Transverse colon (tissue), 3 donors: ENCODE measurements at regions not wholly inside any gene's neighbourhood (a gene's known extent, or its start where the extent isn't known, plus 50 kb on each side); places are given as distances from the start of the nearest gene placed in this dataset.

Experiments used
- EP300 ChIP-seq: sonication (generic); formaldehyde crosslinking; IDR thresholded peaks from one replicate; pipeline ENCODE4 v1.6.1; 2017; ENCODE audit warnings: antibody characterized with exemption, low read depth
- POLR2A ChIP-seq: fragments of 450-650 bp; IDR thresholded peaks from one replicate; pipeline ENCODE4 v1.6.1; 2016; ENCODE audit warnings: antibody characterized with exemption, mild to moderate bottlenecking, moderate library complexity
- TF ChIP-seq, protein P1 (sequence below), 5 experiments: fragments of 200-600 bp in 3 of 5; fragments of 450-650 bp in 2 of 5; sonication (generic) in 3 of 5; IDR thresholded peaks; 1 replicate in 2 of 5; 2 replicates in 3 of 5; pipeline ENCODE4 v1.5.1; 2016 to 2017; ENCODE audit warnings: antibody characterized with exemption in 5 of 5, inconsistent platforms in 3 of 5, mild to moderate bottlenecking in 2 of 5, moderate library complexity in 1 of 5

DNA sequence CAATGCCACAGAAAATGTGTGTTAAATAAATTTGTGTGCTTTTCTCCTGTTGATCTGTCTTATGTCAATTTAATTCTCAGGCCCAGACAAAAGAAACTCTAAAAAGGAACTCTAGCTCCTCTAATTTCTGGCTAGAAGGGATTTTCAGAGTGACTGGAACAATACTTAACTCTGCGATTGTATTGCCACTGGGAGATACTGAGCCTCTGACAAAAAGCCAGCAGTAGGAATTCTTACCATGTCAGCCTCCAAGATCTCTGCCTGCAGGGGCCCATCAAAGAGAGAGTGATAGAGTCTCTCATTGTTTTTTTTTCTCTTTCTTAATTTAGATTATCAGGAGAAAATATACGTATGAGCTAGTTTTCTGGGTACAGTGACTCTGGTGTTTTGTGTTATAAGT, 1165.7 kb downstream of the BRINP3 start:
- TF ChIP-seq, protein P1, sequence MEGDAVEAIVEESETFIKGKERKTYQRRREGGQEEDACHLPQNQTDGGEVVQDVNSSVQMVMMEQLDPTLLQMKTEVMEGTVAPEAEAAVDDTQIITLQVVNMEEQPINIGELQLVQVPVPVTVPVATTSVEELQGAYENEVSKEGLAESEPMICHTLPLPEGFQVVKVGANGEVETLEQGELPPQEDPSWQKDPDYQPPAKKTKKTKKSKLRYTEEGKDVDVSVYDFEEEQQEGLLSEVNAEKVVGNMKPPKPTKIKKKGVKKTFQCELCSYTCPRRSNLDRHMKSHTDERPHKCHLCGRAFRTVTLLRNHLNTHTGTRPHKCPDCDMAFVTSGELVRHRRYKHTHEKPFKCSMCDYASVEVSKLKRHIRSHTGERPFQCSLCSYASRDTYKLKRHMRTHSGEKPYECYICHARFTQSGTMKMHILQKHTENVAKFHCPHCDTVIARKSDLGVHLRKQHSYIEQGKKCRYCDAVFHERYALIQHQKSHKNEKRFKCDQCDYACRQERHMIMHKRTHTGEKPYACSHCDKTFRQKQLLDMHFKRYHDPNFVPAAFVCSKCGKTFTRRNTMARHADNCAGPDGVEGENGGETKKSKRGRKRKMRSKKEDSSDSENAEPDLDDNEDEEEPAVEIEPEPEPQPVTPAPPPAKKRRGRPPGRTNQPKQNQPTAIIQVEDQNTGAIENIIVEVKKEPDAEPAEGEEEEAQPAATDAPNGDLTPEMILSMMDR (IDR thresholded peaks at IDR 0.05) = no peak
- TF ChIP-seq POLR2A (no peak), EP300 (no peak)
